Upper lobe of right lung (tissue), 1 donor: ENCODE measurements at regions not wholly inside any gene's neighbourhood (a gene's known extent, or its start where the extent isn't known, plus 50 kb on each side); places are given as distances from the start of the nearest gene placed in this dataset.

Experiments used
- ATAC-seq: fragments of 200-7000 bp; cut with Tn5 transposase; one replicate; pipeline ENCODE4 v1.9.1; 2020; ENCODE audit warnings: mild to moderate bottlenecking, moderate library complexity
- DNase-seq: peaks from one replicate; pipeline ENCODE4 v3.0.0-alpha.2; 2020
- H3K27ac ChIP-seq: fragments of 200-600 bp; one replicate; pipeline ENCODE4 v1.8.0; 2022
- H3K27me3 ChIP-seq: fragments of 200-600 bp; one replicate; pipeline ENCODE4 v1.8.0; 2022; ENCODE audit warnings: mild to moderate bottlenecking
- H3K36me3 ChIP-seq: fragments of 200-600 bp; one replicate; pipeline ENCODE4 v1.8.0; 2022
- H3K4me1 ChIP-seq: fragments of 200-600 bp; one replicate; pipeline ENCODE4 v1.8.0; 2022
- H3K4me3 ChIP-seq: fragments of 200-600 bp; one replicate; pipeline ENCODE4 v1.8.0; 2022; ENCODE audit warnings: mild to moderate bottlenecking
- H3K9me3 ChIP-seq: fragments of 200-600 bp; one replicate; pipeline ENCODE4 v1.8.0; 2022
- CTCF ChIP-seq: fragments of 200-600 bp; IDR thresholded peaks from one replicate; pipeline ENCODE4 v1.8.0; 2022; ENCODE audit warnings: antibody characterized with exemption
- intact Hi-C: fragments of 100-400 bp; cut with DNase I; formaldehyde crosslinking; loops from one replicate; pipeline ENCODE4 v1.11.0; 2022
- donor health status: DM: no; HTN: yes; CAD: no; lungs with severe emphysema.

- ATAC-seq, result no peak
- intact Hi-C loops, result no loop called here
- no peaks in the 10 kb centered on the region for H3K36me3 ChIP-seq
- no peak overlapping the region for H3K4me3 ChIP-seq
- H3K9me3 ChIP-seq, result no peaks in the 10 kb centered on the region
- DNase-seq, result no peak
- H3K27ac ChIP-seq, result no peak overlapping the region
- TF ChIP-seq CTCF, result no peak
- H3K4me1 ChIP-seq, result no peaks in the 10 kb centered on the region
- no peaks in the 10 kb centered on the region for H3K27me3 ChIP-seq
Observed at GRCh38 chr6:12505486-12505885, 211.1 kb upstream of the PHACTR1 start.

GRCh38 chr6:12506159-12506558 is 210.4 kb upstream of the PHACTR1 start:
- ATAC-seq (no peak), DNase-seq (no peak)
- Histone ChIP-seq H3K27ac (no peak overlapping the region), H3K36me3 (no peaks in the 10 kb centered on the region), H3K4me1 (no peaks in the 10 kb centered on the region), H3K27me3 (no peaks in the 10 kb centered on the region), H3K9me3 (no peaks in the 10 kb centered on the region), H3K4me3 (no peak overlapping the region)
- intact Hi-C loops, result no loop called here
- TF ChIP-seq CTCF, result no peak

- Histone ChIP-seq H3K4me3 (no peak overlapping the region), H3K27me3 (no peaks in the 10 kb centered on the region), H3K36me3 (no peaks in the 10 kb centered on the region), H3K4me1 (no peaks in the 10 kb centered on the region), H3K9me3 (no peaks in the 10 kb centered on the region), H3K27ac (no peak overlapping the region)
- DNase-seq (no peak), ATAC-seq (no peak)
- no peak for TF ChIP-seq CTCF
- intact Hi-C loops, result no loop called here
Observed at GRCh38 chr6:12507636-12508035, 208.9 kb upstream of the PHACTR1 start.

GRCh38 chr6:12508553-12508952 is 208.0 kb upstream of the PHACTR1 start:
- no peaks in the 10 kb centered on the region for H3K36me3 ChIP-seq
- intact Hi-C loops, result no loop called here
- DNase-seq (no peak), ATAC-seq (no peak)
- H3K27ac ChIP-seq, result no peak overlapping the region
- no peaks in the 10 kb centered on the region for H3K4me1 ChIP-seq
- no peaks in the 10 kb centered on the region for H3K27me3 ChIP-seq
- H3K4me3 ChIP-seq, result no peak overlapping the region
- no peaks in the 10 kb centered on the region for H3K9me3 ChIP-seq
- no peak for TF ChIP-seq CTCF

GRCh38 chr6:12509060-12509459 is 207.5 kb upstream of the PHACTR1 start:
- H3K4me1 ChIP-seq, result no peaks in the 10 kb centered on the region
- H3K27me3 ChIP-seq, result no peaks in the 10 kb centered on the region
- H3K9me3 ChIP-seq, result no peaks in the 10 kb centered on the region
- DNase-seq, result no peak
- no peaks in the 10 kb centered on the region for H3K36me3 ChIP-seq
- no peak for ATAC-seq
- intact Hi-C loops, result no loop called here
- no peak overlapping the region for H3K4me3 ChIP-seq
- H3K27ac ChIP-seq, result no peak overlapping the region
- TF ChIP-seq CTCF, result no peak

GRCh38 chr6:12516070-12516469 is 200.5 kb upstream of the PHACTR1 start:
- peak; percentile 79 for ATAC-seq

More at GRCh38 chr6:12516070-12516469, 200.5 kb upstream of the PHACTR1 start:
- DNase-seq, result no peak
- no peak overlapping the region for H3K27ac ChIP-seq
- intact Hi-C loops, result no loop called here
- no peaks in the 10 kb centered on the region for H3K9me3 ChIP-seq
- no peaks in the 10 kb centered on the region for H3K27me3 ChIP-seq
- no peaks in the 10 kb centered on the region for H3K4me1 ChIP-seq
- H3K36me3 ChIP-seq, result no peaks in the 10 kb centered on the region
- no peak for TF ChIP-seq CTCF
- H3K4me3 ChIP-seq, result no peak overlapping the region
